Liver (tissue), 8 donors: ENCODE measurements at regions not wholly inside any gene's neighbourhood (a gene's known extent, or its start where the extent isn't known, plus 50 kb on each side); places are given as distances from the start of the nearest gene placed in this dataset.

Source experiments
- DNase-seq: peaks from one replicate; pipeline ENCODE4 v3.0.0-alpha.2; 2017; ENCODE audit warnings: low spot score
- H3K27ac ChIP-seq, 2 donors: one replicate each; pipeline ENCODE4 v1.7.0; 2013; ENCODE audit warnings: inconsistent platforms in 2 of 2, low read length in 2 of 2, control low read depth in 1 of 2, low read depth in 1 of 2, mild to moderate bottlenecking in 1 of 2
- H3K27me3 ChIP-seq, 4 donors: one replicate each; pipeline versions ENCODE4 v1.6.1 to v1.7.0; 2013; ENCODE audit warnings: low read length in 3 of 4, inconsistent platforms in 1 of 4, mild to moderate bottlenecking in 1 of 4, moderate library complexity in 1 of 4; ENCODE audit not compliant: control insufficient read depth in 4 of 4, insufficient read depth in 4 of 4
- H3K36me3 ChIP-seq, 4 donors: one replicate each; pipeline versions ENCODE4 v1.6.1 to v1.7.0; 2013; ENCODE audit warnings: low read length in 3 of 4, mild to moderate bottlenecking in 3 of 4, low read depth in 1 of 4, moderate library complexity in 1 of 4; ENCODE audit not compliant: control insufficient read depth in 4 of 4, insufficient read depth in 3 of 4
- H3K4me1 ChIP-seq, 4 donors: one replicate each; pipeline versions ENCODE4 v1.6.1 to v1.7.0; 2013; ENCODE audit warnings: low read length in 3 of 4, mild to moderate bottlenecking in 3 of 4, moderate library complexity in 1 of 4; ENCODE audit not compliant: control insufficient read depth in 4 of 4, insufficient read depth in 4 of 4
- H3K4me3 ChIP-seq, 3 donors: one replicate each; pipeline versions ENCODE4 v1.6.1 to v1.7.0; 2013; ENCODE audit warnings: low read length in 3 of 3, control low read depth in 1 of 3, low read depth in 1 of 3, mild to moderate bottlenecking in 1 of 3
- H3K9ac ChIP-seq, 2 donors: one replicate each; pipeline ENCODE4 v1.7.0; 2013; ENCODE audit warnings: low read length in 2 of 2, mild to moderate bottlenecking in 2 of 2, moderate library complexity in 2 of 2, control low read depth in 1 of 2, low read depth in 1 of 2
- H3K9me3 ChIP-seq, 4 donors: one replicate each; pipeline versions ENCODE4 v1.6.1 to v1.7.0; 2013; ENCODE audit warnings: low read length in 3 of 4; ENCODE audit not compliant: control insufficient read depth in 4 of 4
- ATF3 ChIP-seq: IDR thresholded peaks from 2 replicates; pipeline ENCODE4 v1.6.1; 2016; ENCODE audit warnings: antibody characterized with exemption
- EGR1 ChIP-seq, 2 donors: IDR thresholded peaks; 2 replicates each; pipeline ENCODE4 v1.6.1; 2016 to 2018; ENCODE audit warnings: antibody characterized with exemption in 2 of 2, low read depth in 2 of 2
- FOXA1 ChIP-seq: IDR thresholded peaks from 2 replicates; pipeline ENCODE4 v1.6.1; 2016; ENCODE audit warnings: antibody characterized with exemption
- FOXA2 ChIP-seq: IDR thresholded peaks from 2 replicates; pipeline ENCODE4 v1.6.1; 2016; ENCODE audit warnings: antibody characterized with exemption
- GABPA ChIP-seq, 2 donors: IDR thresholded peaks in 1 of 2; conservative IDR thresholded peaks in 1 of 2; 2 replicates each; pipeline ENCODE4 v1.6.1; 2016; ENCODE audit warnings: antibody characterized with exemption in 2 of 2, mild to moderate bottlenecking in 1 of 2, moderate library complexity in 1 of 2
- HNF4A ChIP-seq, 2 donors: conservative IDR thresholded peaks; 2 replicates each; pipeline ENCODE4 v1.6.1; 2016; ENCODE audit warnings: antibody characterized with exemption in 2 of 2, mild to moderate bottlenecking in 2 of 2
- HNF4G ChIP-seq: IDR thresholded peaks from 2 replicates; pipeline ENCODE4 v1.6.1; 2016; ENCODE audit warnings: antibody characterized with exemption
- JUND ChIP-seq, 2 donors: IDR thresholded peaks; 2 replicates each; pipeline ENCODE4 v1.6.1; 2016; ENCODE audit warnings: antibody characterized with exemption in 2 of 2
- NR2F2 ChIP-seq: IDR thresholded peaks from 2 replicates; pipeline ENCODE4 v1.6.1; 2016; ENCODE audit warnings: antibody characterized with exemption
- RAD21 ChIP-seq, 2 donors: IDR thresholded peaks; 2 replicates each; pipeline ENCODE4 v1.6.1; 2016; ENCODE audit warnings: antibody characterized with exemption in 2 of 2, mild to moderate bottlenecking in 2 of 2
- RXRA ChIP-seq, 2 donors: IDR thresholded peaks; 2 replicates each; pipeline ENCODE4 v1.6.1; 2017 to 2018; ENCODE audit warnings: antibody characterized with exemption in 2 of 2, mild to moderate bottlenecking in 1 of 2
- SP1 ChIP-seq: IDR thresholded peaks from 2 replicates; pipeline ENCODE4 v1.6.1; 2018; ENCODE audit warnings: antibody characterized with exemption, mild to moderate bottlenecking
- TAF1 ChIP-seq: conservative IDR thresholded peaks from 2 replicates; pipeline ENCODE4 v1.6.1; 2016; ENCODE audit warnings: antibody characterized with exemption, mild to moderate bottlenecking
- YY1 ChIP-seq: IDR thresholded peaks from 2 replicates; pipeline ENCODE4 v1.6.1; 2016; ENCODE audit warnings: antibody characterized with exemption, mild to moderate bottlenecking
- WGBS: extraction: QIAGEN DNeasy Blood & Tissue Kit; methylation state at CpG from one replicate; pipeline ENCODE4 v1.1.7; 2013; 5-methylcytosine and 5-hydroxymethylcytosine counted together
- TF ChIP-seq, protein P1 (sequence below): IDR thresholded peaks from 2 replicates; pipeline ENCODE4 v1.6.1; 2016; ENCODE audit warnings: antibody characterized with exemption
- TF ChIP-seq, protein P2 (sequence below): IDR thresholded peaks from 2 replicates; pipeline ENCODE4 v1.6.1; 2016; ENCODE audit warnings: antibody characterized with exemption
- TF ChIP-seq, protein P3 (sequence below): IDR thresholded peaks from 2 replicates; pipeline ENCODE4 v1.6.1; 2016; ENCODE audit warnings: antibody characterized with exemption, mild to moderate bottlenecking
- TF ChIP-seq, protein P4 (sequence below): fragments of 150-350 bp; IDR thresholded peaks from 2 replicates; pipeline ENCODE4 v1.5.1; 2017; ENCODE audit warnings: improper control_type of control experiment, low read depth, low read length; ENCODE audit not compliant: missing input control
- donor health status: healthy.
- donor health status: healthy.
- donor health status: healthy.
- donor health status: healthy.
- donor health status: healthy.

GRCh38 chr2:155379494-155379893, 681.0 kb downstream of the KCNJ3 start:
- no peaks in the 10 kb centered on the region for H3K9me3 ChIP-seq
- H3K36me3 ChIP-seq: no peaks in the 10 kb centered on the region
- WGBS: 44% methylated on average over 2 of the region's 2 CpGs
- H3K9ac ChIP-seq: no peak overlapping the region
- TF ChIP-seq EGR1 (IDR thresholded peaks at IDR 0.05; ENCODE audit: low read depth in 2 of 2) (no peak), RXRA (IDR thresholded peaks at IDR 0.05) (no peak), SP1 (no peak), JUND (IDR thresholded peaks at IDR 0.05) (no peak), RAD21 (IDR thresholded peaks at IDR 0.05) (no peak), FOXA2 (no peak), FOXA1 (no peak), NR2F2 (no peak), GABPA (IDR thresholded peaks at IDR 0.05 in 1 of 2, conservative IDR thresholded peaks at IDR 0.05 in 1 of 2) (no peak), HNF4A (conservative IDR thresholded peaks at IDR 0.05) (no peak), ATF3 (no peak), TAF1 (no peak), HNF4G (no peak), YY1 (no peak)
- TF ChIP-seq, protein P1, sequence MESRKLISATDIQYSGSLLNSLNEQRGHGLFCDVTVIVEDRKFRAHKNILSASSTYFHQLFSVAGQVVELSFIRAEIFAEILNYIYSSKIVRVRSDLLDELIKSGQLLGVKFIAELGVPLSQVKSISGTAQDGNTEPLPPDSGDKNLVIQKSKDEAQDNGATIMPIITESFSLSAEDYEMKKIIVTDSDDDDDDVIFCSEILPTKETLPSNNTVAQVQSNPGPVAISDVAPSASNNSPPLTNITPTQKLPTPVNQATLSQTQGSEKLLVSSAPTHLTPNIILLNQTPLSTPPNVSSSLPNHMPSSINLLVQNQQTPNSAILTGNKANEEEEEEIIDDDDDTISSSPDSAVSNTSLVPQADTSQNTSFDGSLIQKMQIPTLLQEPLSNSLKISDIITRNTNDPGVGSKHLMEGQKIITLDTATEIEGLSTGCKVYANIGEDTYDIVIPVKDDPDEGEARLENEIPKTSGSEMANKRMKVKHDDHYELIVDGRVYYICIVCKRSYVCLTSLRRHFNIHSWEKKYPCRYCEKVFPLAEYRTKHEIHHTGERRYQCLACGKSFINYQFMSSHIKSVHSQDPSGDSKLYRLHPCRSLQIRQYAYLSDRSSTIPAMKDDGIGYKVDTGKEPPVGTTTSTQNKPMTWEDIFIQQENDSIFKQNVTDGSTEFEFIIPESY: no peak
- TF ChIP-seq, protein P2, sequence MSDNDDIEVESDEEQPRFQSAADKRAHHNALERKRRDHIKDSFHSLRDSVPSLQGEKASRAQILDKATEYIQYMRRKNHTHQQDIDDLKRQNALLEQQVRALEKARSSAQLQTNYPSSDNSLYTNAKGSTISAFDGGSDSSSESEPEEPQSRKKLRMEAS: no peak
- TF ChIP-seq, protein P3, sequence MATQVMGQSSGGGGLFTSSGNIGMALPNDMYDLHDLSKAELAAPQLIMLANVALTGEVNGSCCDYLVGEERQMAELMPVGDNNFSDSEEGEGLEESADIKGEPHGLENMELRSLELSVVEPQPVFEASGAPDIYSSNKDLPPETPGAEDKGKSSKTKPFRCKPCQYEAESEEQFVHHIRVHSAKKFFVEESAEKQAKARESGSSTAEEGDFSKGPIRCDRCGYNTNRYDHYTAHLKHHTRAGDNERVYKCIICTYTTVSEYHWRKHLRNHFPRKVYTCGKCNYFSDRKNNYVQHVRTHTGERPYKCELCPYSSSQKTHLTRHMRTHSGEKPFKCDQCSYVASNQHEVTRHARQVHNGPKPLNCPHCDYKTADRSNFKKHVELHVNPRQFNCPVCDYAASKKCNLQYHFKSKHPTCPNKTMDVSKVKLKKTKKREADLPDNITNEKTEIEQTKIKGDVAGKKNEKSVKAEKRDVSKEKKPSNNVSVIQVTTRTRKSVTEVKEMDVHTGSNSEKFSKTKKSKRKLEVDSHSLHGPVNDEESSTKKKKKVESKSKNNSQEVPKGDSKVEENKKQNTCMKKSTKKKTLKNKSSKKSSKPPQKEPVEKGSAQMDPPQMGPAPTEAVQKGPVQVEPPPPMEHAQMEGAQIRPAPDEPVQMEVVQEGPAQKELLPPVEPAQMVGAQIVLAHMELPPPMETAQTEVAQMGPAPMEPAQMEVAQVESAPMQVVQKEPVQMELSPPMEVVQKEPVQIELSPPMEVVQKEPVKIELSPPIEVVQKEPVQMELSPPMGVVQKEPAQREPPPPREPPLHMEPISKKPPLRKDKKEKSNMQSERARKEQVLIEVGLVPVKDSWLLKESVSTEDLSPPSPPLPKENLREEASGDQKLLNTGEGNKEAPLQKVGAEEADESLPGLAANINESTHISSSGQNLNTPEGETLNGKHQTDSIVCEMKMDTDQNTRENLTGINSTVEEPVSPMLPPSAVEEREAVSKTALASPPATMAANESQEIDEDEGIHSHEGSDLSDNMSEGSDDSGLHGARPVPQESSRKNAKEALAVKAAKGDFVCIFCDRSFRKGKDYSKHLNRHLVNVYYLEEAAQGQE: no peak
- TF ChIP-seq, protein P4, sequence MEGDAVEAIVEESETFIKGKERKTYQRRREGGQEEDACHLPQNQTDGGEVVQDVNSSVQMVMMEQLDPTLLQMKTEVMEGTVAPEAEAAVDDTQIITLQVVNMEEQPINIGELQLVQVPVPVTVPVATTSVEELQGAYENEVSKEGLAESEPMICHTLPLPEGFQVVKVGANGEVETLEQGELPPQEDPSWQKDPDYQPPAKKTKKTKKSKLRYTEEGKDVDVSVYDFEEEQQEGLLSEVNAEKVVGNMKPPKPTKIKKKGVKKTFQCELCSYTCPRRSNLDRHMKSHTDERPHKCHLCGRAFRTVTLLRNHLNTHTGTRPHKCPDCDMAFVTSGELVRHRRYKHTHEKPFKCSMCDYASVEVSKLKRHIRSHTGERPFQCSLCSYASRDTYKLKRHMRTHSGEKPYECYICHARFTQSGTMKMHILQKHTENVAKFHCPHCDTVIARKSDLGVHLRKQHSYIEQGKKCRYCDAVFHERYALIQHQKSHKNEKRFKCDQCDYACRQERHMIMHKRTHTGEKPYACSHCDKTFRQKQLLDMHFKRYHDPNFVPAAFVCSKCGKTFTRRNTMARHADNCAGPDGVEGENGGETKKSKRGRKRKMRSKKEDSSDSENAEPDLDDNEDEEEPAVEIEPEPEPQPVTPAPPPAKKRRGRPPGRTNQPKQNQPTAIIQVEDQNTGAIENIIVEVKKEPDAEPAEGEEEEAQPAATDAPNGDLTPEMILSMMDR: no peak
- no peak overlapping the region for H3K27ac ChIP-seq
- peaks cover 0 to 3% (median 0%) of the 10 kb centered on the region in 4 donors for H3K27me3 ChIP-seq
- no peak for DNase-seq
- H3K4me1 ChIP-seq: no peaks in the 10 kb centered on the region
- no peak overlapping the region for H3K4me3 ChIP-seq
